Nephron progenitor cell (in vitro differentiated cells): ENCODE measurements at regions not wholly inside any gene's neighbourhood (a gene's known extent, or its start where the extent isn't known, plus 50 kb on each side); places are given as distances from the start of the nearest gene placed in this dataset.

Source experiments
- DNase-seq: peaks from one replicate; pipeline ENCODE4 v3.0.0; 2021
- H3K27ac Mint-ChIP-seq: 2 replicates; pipeline ENCODE4 v1.8.0; 2021; ENCODE audit warnings: mild to moderate bottlenecking, moderate library complexity, mixed read lengths
- H3K27me3 Mint-ChIP-seq: 2 replicates; pipeline ENCODE4 v1.8.0; 2021; ENCODE audit warnings: mild to moderate bottlenecking, low read depth, mixed read lengths; ENCODE audit not compliant: poor library complexity
- H3K36me3 Mint-ChIP-seq: 2 replicates; pipeline ENCODE4 v1.8.0; 2021; ENCODE audit warnings: low read depth, mixed read lengths
- H3K4me1 Mint-ChIP-seq: 2 replicates; pipeline ENCODE4 v1.8.0; 2021; ENCODE audit warnings: mixed read lengths
- H3K4me3 Mint-ChIP-seq: 2 replicates; pipeline ENCODE4 v1.8.0; 2021; ENCODE audit warnings: mild to moderate bottlenecking, moderate library complexity, mixed read lengths
- H3K9me3 Mint-ChIP-seq: 2 replicates; pipeline ENCODE4 v1.8.0; 2021; ENCODE audit warnings: mild to moderate bottlenecking, moderate library complexity, mixed read lengths
- CTCF ChIP-seq: fragments of 200-600 bp; sonication (generic); IDR thresholded peaks from 2 replicates; pipeline ENCODE4 v1.5.0; 2021; ENCODE audit warnings: antibody characterized with exemption

DNA sequence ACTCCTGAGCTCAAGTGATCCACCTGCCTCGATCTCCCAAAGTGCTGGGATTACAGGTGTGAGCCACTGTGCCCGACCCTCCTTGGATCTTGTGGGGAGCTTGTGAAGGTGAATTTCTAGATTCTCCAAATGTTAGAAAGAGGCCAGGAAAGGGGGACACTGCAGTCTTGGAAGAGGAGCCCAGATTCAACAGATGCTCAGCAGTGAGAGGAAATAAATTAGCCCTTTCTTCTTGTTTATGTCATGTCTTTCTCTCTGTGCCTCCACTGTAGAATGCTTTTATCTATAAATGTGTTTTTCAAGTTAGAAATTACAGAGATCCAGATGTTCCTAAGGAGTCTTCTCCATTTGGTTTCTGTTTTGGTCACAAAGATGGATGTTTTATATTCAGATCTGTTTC, 346.6 kb upstream of the KAZN start:
- Mint-ChIP-seq H3K27ac (no peak overlapping the region), H3K36me3 (no peaks in the 10 kb centered on the region), H3K9me3 (peaks cover 3% of the 10 kb centered on the region), H3K4me1 (peaks cover 49% of the 10 kb centered on the region), H3K4me3 (no peak overlapping the region), H3K27me3 (no peaks in the 10 kb centered on the region)
- no peak for TF ChIP-seq CTCF
- no peak for DNase-seq

- peaks cover 4% of the 10 kb centered on the region for H3K9me3 Mint-ChIP-seq
- H3K27me3 Mint-ChIP-seq: no peaks in the 10 kb centered on the region
- peaks cover 35% of the 10 kb centered on the region for H3K4me1 Mint-ChIP-seq
- no peak overlapping the region for H3K27ac Mint-ChIP-seq
- H3K4me3 Mint-ChIP-seq: no peak overlapping the region
- H3K36me3 Mint-ChIP-seq: no peaks in the 10 kb centered on the region
- DNase-seq: no peak
- no peak for TF ChIP-seq CTCF
Measured at GRCh38 chr1:14253676-14254075, 344.8 kb upstream of the KAZN start.

- H3K36me3 Mint-ChIP-seq: no peaks in the 10 kb centered on the region
- no peaks in the 10 kb centered on the region for H3K27me3 Mint-ChIP-seq
- H3K4me3 Mint-ChIP-seq: no peak overlapping the region
- H3K4me1 Mint-ChIP-seq: peaks cover 35% of the 10 kb centered on the region
- H3K9me3 Mint-ChIP-seq: peaks cover 4% of the 10 kb centered on the region
- peak; percentile 21 for DNase-seq
- TF ChIP-seq CTCF: no peak
- H3K27ac Mint-ChIP-seq: no peak overlapping the region
Measured at GRCh38 chr1:14254251-14254650, 344.2 kb upstream of the KAZN start.

DNA sequence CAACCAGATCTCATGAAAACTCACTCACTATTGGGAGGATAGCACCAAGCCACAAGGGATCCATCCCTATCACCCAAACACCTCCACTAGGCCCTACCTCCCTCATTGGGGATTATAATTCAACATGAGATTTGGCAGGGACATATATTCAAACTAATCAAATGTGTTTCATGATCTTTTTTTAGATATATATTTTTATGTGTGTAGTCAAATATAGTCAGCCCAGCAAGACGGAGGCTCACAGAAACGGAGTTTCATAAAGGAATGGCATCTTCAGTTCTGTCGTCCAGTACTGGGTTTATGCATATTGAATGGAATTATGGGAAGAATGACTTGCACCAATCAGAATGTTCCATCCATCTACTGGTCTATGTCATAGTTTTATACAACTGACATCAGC, 343.3 kb upstream of the KAZN start:
- DNase-seq: no peak
- Mint-ChIP-seq H3K36me3 (no peaks in the 10 kb centered on the region), H3K4me3 (no peak overlapping the region), H3K27ac (no peak overlapping the region), H3K4me1 (peaks cover 41% of the 10 kb centered on the region), H3K9me3 (peaks cover 4% of the 10 kb centered on the region), H3K27me3 (no peaks in the 10 kb centered on the region)
- TF ChIP-seq CTCF: no peak

- no peak for TF ChIP-seq CTCF
- Mint-ChIP-seq H3K4me3 (no peak overlapping the region), H3K27ac (no peak overlapping the region), H3K27me3 (no peaks in the 10 kb centered on the region), H3K36me3 (no peaks in the 10 kb centered on the region), H3K9me3 (peaks cover 4% of the 10 kb centered on the region), H3K4me1 (peaks cover 42% of the 10 kb centered on the region)
- no peak for DNase-seq
Measured at GRCh38 chr1:14255711-14256110, 342.8 kb upstream of the KAZN start.

- H3K27ac Mint-ChIP-seq: no peak overlapping the region
- peaks cover 4% of the 10 kb centered on the region for H3K9me3 Mint-ChIP-seq
- no peak for DNase-seq
- no peak overlapping the region for H3K4me3 Mint-ChIP-seq
- H3K4me1 Mint-ChIP-seq: peaks cover 65% of the 10 kb centered on the region
- no peak for TF ChIP-seq CTCF
- H3K27me3 Mint-ChIP-seq: no peaks in the 10 kb centered on the region
- no peaks in the 10 kb centered on the region for H3K36me3 Mint-ChIP-seq
Measured at GRCh38 chr1:14259191-14259757, 339.2 kb upstream of the KAZN start.
